ENCODE measurements at regions not wholly inside any gene's neighbourhood (a gene's known extent, or its start where the extent isn't known, plus 50 kb on each side); places are given as distances from the start of the nearest gene placed in this dataset.

DNA sequence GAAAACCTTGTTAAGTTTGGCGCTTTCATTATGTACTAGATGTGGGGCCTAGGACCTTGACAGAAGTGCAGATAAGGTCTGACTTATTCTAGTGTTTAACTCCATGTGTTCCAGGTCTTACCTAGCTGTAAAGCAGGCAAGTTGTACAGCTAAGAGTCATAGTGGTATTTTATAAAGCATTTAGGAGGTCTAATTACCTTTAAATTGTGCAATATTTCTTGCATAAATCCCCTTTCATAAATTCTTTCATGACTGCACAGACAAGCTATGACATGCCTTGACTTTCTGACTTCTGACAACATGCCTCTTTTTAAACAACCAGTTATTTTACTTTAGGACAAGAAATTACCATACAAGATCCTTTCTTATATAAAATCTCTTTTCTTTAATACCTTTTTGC is 151.6 kb upstream of the VSTM2A start:
- BruUV-seq (replicated peaks) = no TSS peak
- ATAC-seq = no peak
- in situ Hi-C loops (cut with HindIII; ENCODE audit: extremely low pct_ligation_motif_present, low pct_unique_long_range_greater_than_20kb) (no loop called here), intact Hi-C loops (cut with micrococcal nuclease; ENCODE audit: unreplicated experiment) (no loop called here)
- Histone ChIP-seq H3K79me2 (ENCODE audit: insufficient read depth, low read length) (no peaks in the 10 kb centered on the region), H3K9ac (ENCODE audit: insufficient read depth, low read depth, low read length) (no peak overlapping the region), H3K4me3 (replicated peaks in 1 of 3; ENCODE audit: insufficient read depth in 1 of 3, low read depth in 2 of 3, low read length in 3 of 3) (no peak overlapping the region), H3K9me3 (ENCODE audit: low read length) (peaks cover 49% of the 10 kb centered on the region), H3K27me3 (ENCODE audit: control insufficient read depth in 1 of 2, insufficient read depth in 2 of 2, low read length in 2 of 2) (no peaks in the 10 kb centered on the region), H3K36me3 (replicated peaks in 1 of 2; ENCODE audit: control insufficient read depth in 1 of 2, insufficient read depth in 2 of 2, low read length in 2 of 2) (no peaks in the 10 kb centered on the region), H3K27ac (ENCODE audit: extremely low read length, insufficient read depth, low read length) (no peak overlapping the region), H2AFZ (ENCODE audit: low read length) (no peak overlapping the region), H3K4me1 (ENCODE audit: insufficient read depth, low read length) (no peaks in the 10 kb centered on the region), H4K20me1 (ENCODE audit: insufficient read depth, low read length) (no peaks in the 10 kb centered on the region), H3K4me2 (ENCODE audit: low read depth, low read length) (no peak overlapping the region)
- FAIRE-seq = no peak
- TF ChIP-seq ARNT2 (CRISPR knock-in tag; IDR thresholded peaks at IDR 0.05; ENCODE audit: low read depth) (no peak), YY1 (IDR thresholded peaks at IDR 0.05; ENCODE audit: insufficient read depth, insufficient replicate concordance, low read depth, low read length) (no peak), TAF1 (CRISPR knock-in tag; IDR thresholded peaks at IDR 0.05) (no peak)
- TF ChIP-seq, protein P1, sequence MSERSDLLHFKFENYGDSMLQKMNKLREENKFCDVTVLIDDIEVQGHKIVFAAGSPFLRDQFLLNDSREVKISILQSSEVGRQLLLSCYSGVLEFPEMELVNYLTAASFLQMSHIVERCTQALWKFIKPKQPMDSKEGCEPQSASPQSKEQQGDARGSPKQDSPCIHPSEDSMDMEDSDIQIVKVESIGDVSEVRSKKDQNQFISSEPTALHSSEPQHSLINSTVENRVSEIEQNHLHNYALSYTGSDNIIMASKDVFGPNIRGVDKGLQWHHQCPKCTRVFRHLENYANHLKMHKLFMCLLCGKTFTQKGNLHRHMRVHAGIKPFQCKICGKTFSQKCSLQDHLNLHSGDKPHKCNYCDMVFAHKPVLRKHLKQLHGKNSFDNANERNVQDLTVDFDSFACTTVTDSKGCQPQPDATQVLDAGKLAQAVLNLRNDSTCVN (CRISPR knock-in tag; IDR thresholded peaks at IDR 0.05; ENCODE audit: borderline replicate concordance) = no peak
- TF ChIP-seq, protein P2, sequence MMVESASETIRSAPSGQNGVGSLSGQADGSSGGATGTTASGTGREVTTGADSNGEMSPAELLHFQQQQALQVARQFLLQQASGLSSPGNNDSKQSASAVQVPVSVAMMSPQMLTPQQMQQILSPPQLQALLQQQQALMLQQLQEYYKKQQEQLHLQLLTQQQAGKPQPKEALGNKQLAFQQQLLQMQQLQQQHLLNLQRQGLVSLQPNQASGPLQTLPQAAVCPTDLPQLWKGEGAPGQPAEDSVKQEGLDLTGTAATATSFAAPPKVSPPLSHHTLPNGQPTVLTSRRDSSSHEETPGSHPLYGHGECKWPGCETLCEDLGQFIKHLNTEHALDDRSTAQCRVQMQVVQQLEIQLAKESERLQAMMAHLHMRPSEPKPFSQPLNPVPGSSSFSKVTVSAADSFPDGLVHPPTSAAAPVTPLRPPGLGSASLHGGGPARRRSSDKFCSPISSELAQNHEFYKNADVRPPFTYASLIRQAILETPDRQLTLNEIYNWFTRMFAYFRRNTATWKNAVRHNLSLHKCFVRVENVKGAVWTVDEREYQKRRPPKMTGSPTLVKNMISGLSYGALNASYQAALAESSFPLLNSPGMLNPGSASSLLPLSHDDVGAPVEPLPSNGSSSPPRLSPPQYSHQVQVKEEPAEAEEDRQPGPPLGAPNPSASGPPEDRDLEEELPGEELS (CRISPR knock-in tag; IDR thresholded peaks at IDR 0.05) = no peak
- ChIA-PET CTCF (ENCODE audit: low intra/inter-chr PET ratio, low total read pairs) (no interaction called here), POLR2A (no interaction called here)
- no peak for DNase-seq (ENCODE audit: low spot score)
- WGBS (ENCODE audit: low lambda C conversion rate) = 0% methylated on average over 1 of the region's 1 CpG

DNA sequence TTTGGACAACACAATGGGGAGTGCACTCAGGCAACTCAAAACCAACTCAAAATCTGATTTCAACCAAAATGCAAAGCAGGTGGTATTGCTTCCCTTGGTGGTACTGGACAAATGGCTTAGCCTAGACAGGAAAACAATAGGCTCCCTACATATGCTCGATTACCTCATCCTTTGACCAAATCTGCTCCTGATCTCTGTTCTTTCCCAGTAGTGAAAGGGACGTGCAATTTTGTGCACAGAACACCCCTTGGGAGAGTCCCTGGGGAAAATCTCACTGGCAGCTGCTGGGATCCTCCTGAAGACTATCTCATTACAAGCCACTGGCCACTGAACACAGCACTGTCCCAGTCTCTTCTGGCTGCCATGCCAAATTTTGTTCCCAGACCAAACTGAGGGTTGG is 149.2 kb upstream of the VSTM2A start:
- no peak overlapping the region for H2AFZ ChIP-seq (ENCODE audit: low read length)
- no peak for FAIRE-seq
- H3K27me3 ChIP-seq (ENCODE audit: control insufficient read depth in 1 of 2, insufficient read depth in 2 of 2, low read length in 2 of 2) = no peaks in the 10 kb centered on the region
- TF ChIP-seq SUZ12 (IDR thresholded peaks at IDR 0.05; ENCODE audit: low read depth, low read length) (no peak), ZNF570 (CRISPR knock-in tag; IDR thresholded peaks at IDR 0.05; ENCODE audit: borderline replicate concordance) (no peak), HNF1A (IDR thresholded peaks at IDR 0.05; ENCODE audit: low read depth) (no peak), HNF1A (CRISPR knock-in tag; IDR thresholded peaks at IDR 0.05; ENCODE audit: borderline replicate concordance) (no peak)

More for the DNA sequence above, 149.2 kb upstream of the VSTM2A start:
- Histone ChIP-seq H3K9me3 (ENCODE audit: low read length) (peaks cover 25% of the 10 kb centered on the region), H3K36me3 (replicated peaks in 1 of 2; ENCODE audit: control insufficient read depth in 1 of 2, insufficient read depth in 2 of 2, low read length in 2 of 2) (no peaks in the 10 kb centered on the region), H3K4me1 (ENCODE audit: insufficient read depth, low read length) (no peaks in the 10 kb centered on the region), H4K20me1 (ENCODE audit: insufficient read depth, low read length) (no peaks in the 10 kb centered on the region), H3K79me2 (ENCODE audit: insufficient read depth, low read length) (no peaks in the 10 kb centered on the region), H3K27ac (ENCODE audit: extremely low read length, insufficient read depth, low read length) (no peak overlapping the region), H3K9ac (ENCODE audit: insufficient read depth, low read depth, low read length) (no peak overlapping the region), H3K4me2 (ENCODE audit: low read depth, low read length) (no peak overlapping the region), H3K4me3 (replicated peaks in 1 of 3; ENCODE audit: insufficient read depth in 1 of 3, low read depth in 2 of 3, low read length in 3 of 3) (no peak overlapping the region)
- in situ Hi-C loops (cut with HindIII; ENCODE audit: extremely low pct_ligation_motif_present, low pct_unique_long_range_greater_than_20kb) = no loop called here
- BruUV-seq (replicated peaks) = no TSS peak
- intact Hi-C loops (cut with micrococcal nuclease; ENCODE audit: unreplicated experiment) = no loop called here
- CTCF ChIA-PET (ENCODE audit: low intra/inter-chr PET ratio, low total read pairs) = no interaction called here
- WGBS (ENCODE audit: low lambda C conversion rate) = 0% methylated on average over 2 of the region's 2 CpGs
- DNase-seq (ENCODE audit: low spot score) = no peak
- POLR2A ChIA-PET = no interaction called here
- no peak for ATAC-seq
